ENCODE measurements at regions not wholly inside any gene's neighbourhood (a gene's known extent, or its start where the extent isn't known, plus 50 kb on each side); places are given as distances from the start of the nearest gene placed in this dataset.

DNA sequence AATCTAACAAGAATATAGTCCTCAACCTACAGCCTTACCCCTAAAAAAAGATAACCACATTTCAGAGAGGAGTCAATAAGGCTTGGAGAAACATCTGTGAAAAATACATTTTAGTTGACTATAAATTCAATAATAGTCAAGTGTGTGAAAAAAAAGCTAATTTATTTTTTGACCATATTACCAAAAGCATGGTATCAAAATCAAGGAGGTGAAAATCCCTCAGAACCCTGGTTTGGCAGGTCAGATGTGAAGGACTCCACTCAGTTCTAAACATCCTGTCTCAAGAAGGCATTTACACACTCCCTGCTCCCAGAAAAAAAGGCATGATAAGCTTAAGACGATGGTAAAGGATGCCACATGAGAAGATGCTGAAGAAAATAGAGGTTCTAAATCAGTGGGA is 745.1 kb upstream of the TENM3 start:
- no peak for TF ChIP-seq EP300 (IDR thresholded peaks at IDR 0.05)
- Histone ChIP-seq H3K27ac (no peak overlapping the region), H3K9me3 (no peaks in the 10 kb centered on the region), H3K36me3 (no peaks in the 10 kb centered on the region), H3K4me3 (no peak overlapping the region), H3K4me1 (no peaks in the 10 kb centered on the region), H3K27me3 (no peaks in the 10 kb centered on the region)
- no peak for DNase-seq (ENCODE audit: low spot score in 2 of 2)
- WGBS = 87% methylated on average over 1 of the region's 1 CpG

DNA sequence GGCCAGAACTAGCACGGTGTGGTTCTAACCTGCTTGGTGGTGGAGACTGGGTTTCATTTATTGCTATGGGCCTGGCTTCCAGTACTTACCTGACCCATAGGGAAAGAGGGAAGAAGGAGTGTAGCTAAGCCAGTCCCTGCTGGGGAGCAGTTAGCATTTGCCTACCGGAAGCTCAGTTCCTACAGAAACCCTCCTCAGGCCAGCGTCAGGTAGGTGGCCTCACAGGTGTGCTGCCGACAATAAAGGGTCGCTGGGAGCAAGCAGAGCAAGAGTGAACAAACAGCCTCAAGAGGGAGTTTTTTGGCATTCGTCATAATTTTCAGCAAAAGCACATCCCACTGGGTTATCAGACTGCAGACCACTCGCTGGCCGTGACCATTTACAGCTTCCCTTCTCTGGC is 740.6 kb upstream of the TENM3 start:
- TF ChIP-seq, protein P1, sequence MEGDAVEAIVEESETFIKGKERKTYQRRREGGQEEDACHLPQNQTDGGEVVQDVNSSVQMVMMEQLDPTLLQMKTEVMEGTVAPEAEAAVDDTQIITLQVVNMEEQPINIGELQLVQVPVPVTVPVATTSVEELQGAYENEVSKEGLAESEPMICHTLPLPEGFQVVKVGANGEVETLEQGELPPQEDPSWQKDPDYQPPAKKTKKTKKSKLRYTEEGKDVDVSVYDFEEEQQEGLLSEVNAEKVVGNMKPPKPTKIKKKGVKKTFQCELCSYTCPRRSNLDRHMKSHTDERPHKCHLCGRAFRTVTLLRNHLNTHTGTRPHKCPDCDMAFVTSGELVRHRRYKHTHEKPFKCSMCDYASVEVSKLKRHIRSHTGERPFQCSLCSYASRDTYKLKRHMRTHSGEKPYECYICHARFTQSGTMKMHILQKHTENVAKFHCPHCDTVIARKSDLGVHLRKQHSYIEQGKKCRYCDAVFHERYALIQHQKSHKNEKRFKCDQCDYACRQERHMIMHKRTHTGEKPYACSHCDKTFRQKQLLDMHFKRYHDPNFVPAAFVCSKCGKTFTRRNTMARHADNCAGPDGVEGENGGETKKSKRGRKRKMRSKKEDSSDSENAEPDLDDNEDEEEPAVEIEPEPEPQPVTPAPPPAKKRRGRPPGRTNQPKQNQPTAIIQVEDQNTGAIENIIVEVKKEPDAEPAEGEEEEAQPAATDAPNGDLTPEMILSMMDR (IDR thresholded peaks at IDR 0.05) = no peak
- TF ChIP-seq POLR2AphosphoS5 (IDR thresholded peaks at IDR 0.05) (no peak), EP300 (IDR thresholded peaks at IDR 0.05) (no peak), POLR2A (IDR thresholded peaks at IDR 0.05) (no peak)
- no peak for DNase-seq (ENCODE audit: low spot score in 2 of 2)
- H3K9me3 ChIP-seq = no peaks in the 10 kb centered on the region
- H3K27ac ChIP-seq = no peak overlapping the region
- WGBS = 87% methylated on average over 8 of the region's 8 CpGs
- H3K4me3 ChIP-seq = no peak overlapping the region
- H3K4me1 ChIP-seq = no peaks in the 10 kb centered on the region
- no peaks in the 10 kb centered on the region for H3K27me3 ChIP-seq
- no peaks in the 10 kb centered on the region for H3K36me3 ChIP-seq

DNA sequence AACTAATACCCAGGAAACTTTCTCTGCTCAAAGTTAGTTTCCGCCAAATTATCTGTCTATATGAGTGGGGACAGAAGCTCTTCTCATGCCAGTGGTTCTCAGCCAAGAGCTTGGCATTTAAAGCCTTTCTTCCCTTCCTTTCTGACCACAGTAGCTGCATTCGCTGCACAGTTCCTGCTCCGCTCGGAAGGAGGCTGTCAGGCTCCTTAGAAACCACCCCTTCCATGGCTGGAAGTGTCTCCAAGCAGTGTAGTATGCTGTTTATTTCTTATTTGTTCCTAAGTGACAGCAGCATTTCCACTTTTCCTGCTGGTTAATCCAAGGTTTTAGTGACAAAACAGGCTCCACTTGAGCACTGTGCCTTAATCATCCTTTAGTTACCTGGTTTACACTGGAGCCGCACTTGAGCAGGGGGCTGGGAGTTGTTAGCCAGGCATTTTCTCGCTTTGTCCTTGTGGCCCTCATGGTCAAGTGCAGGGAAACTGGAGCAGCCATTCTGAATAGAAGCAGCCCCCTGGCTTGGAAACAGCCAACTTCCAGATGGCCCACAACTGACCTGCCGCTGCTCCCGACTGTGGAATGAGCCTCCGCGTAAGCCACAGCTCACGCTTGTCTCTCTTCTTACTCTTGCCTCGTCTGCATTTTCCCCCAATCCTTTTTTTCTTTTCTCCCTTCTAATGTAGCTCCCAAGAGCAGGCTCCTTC is 739.4 kb upstream of the TENM3 start:
- Histone ChIP-seq H3K4me1 (no peaks in the 10 kb centered on the region), H3K27ac (no peak overlapping the region), H3K36me3 (no peaks in the 10 kb centered on the region), H3K9me3 (no peaks in the 10 kb centered on the region), H3K4me3 (no peak overlapping the region), H3K27me3 (no peaks in the 10 kb centered on the region)
- TF ChIP-seq, protein P1 (IDR thresholded peaks at IDR 0.05) = no peak
- no peak for TF ChIP-seq POLR2AphosphoS5 (IDR thresholded peaks at IDR 0.05)
- TF ChIP-seq POLR2A (IDR thresholded peaks at IDR 0.05) = no peak
- no peak for TF ChIP-seq EP300 (IDR thresholded peaks at IDR 0.05)
- DNase-seq (ENCODE audit: low spot score in 2 of 2) = no peak
- 65% methylated on average over 12 of the region's 12 CpGs for WGBS

DNA sequence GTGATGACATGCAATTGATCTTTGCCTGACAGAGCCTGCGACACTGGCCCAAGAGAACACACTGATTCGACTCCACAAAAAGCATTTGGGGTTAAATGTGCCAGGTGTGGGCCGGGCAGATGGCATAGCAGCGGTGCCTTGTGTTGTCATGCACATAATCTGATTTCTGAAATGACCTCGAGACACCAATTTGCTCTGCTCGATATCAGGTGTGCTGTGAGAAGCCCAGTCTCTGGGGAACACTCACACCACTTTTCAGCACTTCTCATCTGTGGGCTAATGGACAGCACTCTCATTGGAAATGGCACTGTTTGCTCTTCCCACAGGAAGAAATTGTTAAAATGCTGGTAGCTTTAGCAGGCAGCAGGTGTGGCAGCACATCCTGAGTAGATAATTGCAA is 738.3 kb upstream of the TENM3 start:
- WGBS = 81% methylated on average over 6 of the region's 6 CpGs
- H3K4me1 ChIP-seq = no peaks in the 10 kb centered on the region
- H3K9me3 ChIP-seq = no peaks in the 10 kb centered on the region
- no peak overlapping the region for H3K27ac ChIP-seq
- H3K4me3 ChIP-seq = no peak overlapping the region
- TF ChIP-seq POLR2AphosphoS5 (IDR thresholded peaks at IDR 0.05) (no peak), POLR2A (IDR thresholded peaks at IDR 0.05) (no peak)
- TF ChIP-seq, protein P1 (IDR thresholded peaks at IDR 0.05) = no peak
- no peak for DNase-seq (ENCODE audit: low spot score in 2 of 2)
- H3K27me3 ChIP-seq = no peaks in the 10 kb centered on the region
- H3K36me3 ChIP-seq = no peaks in the 10 kb centered on the region

DNA sequence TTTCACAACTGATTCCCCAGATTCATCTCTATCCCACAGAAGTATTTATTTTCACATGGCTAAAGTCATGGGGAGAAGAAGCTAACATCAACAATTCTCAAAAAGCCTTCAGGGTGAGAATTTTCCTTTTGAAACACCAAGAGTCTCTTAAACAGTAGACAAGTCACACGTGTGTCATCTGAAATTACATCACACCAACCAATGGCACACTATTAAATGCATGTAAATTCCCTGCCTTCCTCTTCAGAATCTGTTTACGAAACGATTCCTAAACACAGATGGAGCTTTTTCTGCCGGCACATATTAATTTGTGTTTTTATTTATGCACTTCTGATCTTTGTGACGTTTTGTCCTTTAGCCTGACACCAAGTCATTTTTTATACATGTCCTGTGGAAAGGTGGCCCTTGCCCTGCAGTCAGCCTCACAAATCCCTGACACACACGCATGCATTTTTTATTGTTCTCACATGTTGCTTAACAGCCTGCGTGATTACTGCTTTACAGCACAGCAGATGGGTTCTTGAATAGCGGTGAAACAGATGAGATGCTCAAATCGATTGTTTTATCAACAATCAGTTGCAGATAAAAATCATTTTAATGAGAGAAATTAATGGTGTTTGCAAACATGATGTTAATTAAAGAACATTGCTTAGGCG is 735.9 kb upstream of the TENM3 start:
- no peaks in the 10 kb centered on the region for H3K36me3 ChIP-seq
- no peak overlapping the region for H3K27ac ChIP-seq
- no peaks in the 10 kb centered on the region for H3K4me1 ChIP-seq
- no peak overlapping the region for H3K4me3 ChIP-seq
- DNase-seq (ENCODE audit: low spot score in 2 of 2) = no peak
- WGBS = 56% methylated on average over 10 of the region's 10 CpGs
- H3K9me3 ChIP-seq = no peaks in the 10 kb centered on the region
- no peaks in the 10 kb centered on the region for H3K27me3 ChIP-seq
- TF ChIP-seq POLR2A (IDR thresholded peaks at IDR 0.05) (no peak), POLR2AphosphoS5 (IDR thresholded peaks at IDR 0.05) (no peak), EP300 (IDR thresholded peaks at IDR 0.05) (no peak)
- TF ChIP-seq, protein P1 (IDR thresholded peaks at IDR 0.05) = no peak
